ENCODE measurements at regions not wholly inside any gene's neighbourhood (a gene's known extent, or its start where the extent isn't known, plus 50 kb on each side); places are given as distances from the start of the nearest gene placed in this dataset.

GRCh38 chrX:103442536-103442901, 66.2 kb downstream of the BEX3 start:
- H2BK5ac ChIP-seq (ENCODE audit: insufficient read length, low read length): no peak overlapping the region
- WGBS (ENCODE audit: extremely low coverage, insufficient read length, low lambda C conversion rate): 100% methylated on average over 2 of the region's 6 CpGs
- Mint-ChIP-seq H3K27ac (no peak overlapping the region), H3K4me3 (no peak overlapping the region), H3K4me1 (peaks cover 42 to 51% of the 10 kb centered on the region in 2 experiments), H3K27me3 (ENCODE audit: low read depth) (no peaks in the 10 kb centered on the region), H3K36me3 (ENCODE audit: insufficient read depth in 1 of 3, low read depth in 3 of 3) (peaks cover 6 to 9% (median 9%) of the 10 kb centered on the region in 3 experiments; a peak in 4 of 7 replicates), H3K9me3 (peaks cover 10 to 53% of the 10 kb centered on the region in 2 experiments)
- no peaks in the 10 kb centered on the region for H3K23me2 ChIP-seq (ENCODE audit: insufficient read length, low read depth, low read length, poor library complexity, severe bottlenecking)
- no peak overlapping the region for H2BK120ac ChIP-seq (ENCODE audit: low read depth, low read length, poor library complexity, severe bottlenecking)
- no peak overlapping the region for H2BK20ac ChIP-seq (ENCODE audit: low read depth, low read length, poor library complexity, severe bottlenecking)
- no peak overlapping the region for H4K91ac ChIP-seq (ENCODE audit: insufficient read length, low read depth, low read length)
- TF ChIP-seq, protein P1, sequence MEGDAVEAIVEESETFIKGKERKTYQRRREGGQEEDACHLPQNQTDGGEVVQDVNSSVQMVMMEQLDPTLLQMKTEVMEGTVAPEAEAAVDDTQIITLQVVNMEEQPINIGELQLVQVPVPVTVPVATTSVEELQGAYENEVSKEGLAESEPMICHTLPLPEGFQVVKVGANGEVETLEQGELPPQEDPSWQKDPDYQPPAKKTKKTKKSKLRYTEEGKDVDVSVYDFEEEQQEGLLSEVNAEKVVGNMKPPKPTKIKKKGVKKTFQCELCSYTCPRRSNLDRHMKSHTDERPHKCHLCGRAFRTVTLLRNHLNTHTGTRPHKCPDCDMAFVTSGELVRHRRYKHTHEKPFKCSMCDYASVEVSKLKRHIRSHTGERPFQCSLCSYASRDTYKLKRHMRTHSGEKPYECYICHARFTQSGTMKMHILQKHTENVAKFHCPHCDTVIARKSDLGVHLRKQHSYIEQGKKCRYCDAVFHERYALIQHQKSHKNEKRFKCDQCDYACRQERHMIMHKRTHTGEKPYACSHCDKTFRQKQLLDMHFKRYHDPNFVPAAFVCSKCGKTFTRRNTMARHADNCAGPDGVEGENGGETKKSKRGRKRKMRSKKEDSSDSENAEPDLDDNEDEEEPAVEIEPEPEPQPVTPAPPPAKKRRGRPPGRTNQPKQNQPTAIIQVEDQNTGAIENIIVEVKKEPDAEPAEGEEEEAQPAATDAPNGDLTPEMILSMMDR (conservative IDR thresholded peaks at IDR 0.05): no peak
- no peaks in the 10 kb centered on the region for H3K27me3 ChIP-seq (ENCODE audit: insufficient read depth, low read length)
- no peaks in the 10 kb centered on the region; the same call in 1 of the 2 replicates for H3K4me1 ChIP-seq (ENCODE audit: insufficient read depth, low read length)
- no peak overlapping the region for H3K27ac ChIP-seq (ENCODE audit: insufficient read length, low read depth, low read length)
- no peak overlapping the region for H3T11ph ChIP-seq (ENCODE audit: low read length)
- H3K14ac ChIP-seq (ENCODE audit: insufficient read depth, low read length): no peak overlapping the region
- no peaks in the 10 kb centered on the region for H3K79me1 ChIP-seq (ENCODE audit: insufficient read depth, low read depth, low read length, poor library complexity, severe bottlenecking)
- H3K4me2 ChIP-seq (ENCODE audit: insufficient read depth, insufficient read length, low read length): no peak overlapping the region
- H2BK12ac ChIP-seq (ENCODE audit: insufficient read length, low read depth, low read length): no peak overlapping the region
- H3K9me3 ChIP-seq (ENCODE audit: control insufficient read depth, low read depth, low read length): no peaks in the 10 kb centered on the region
- no peaks in the 10 kb centered on the region for H3K79me2 ChIP-seq (ENCODE audit: insufficient read depth, low read length)
- no peak for DNase-seq
- H3K4ac ChIP-seq (ENCODE audit: low read depth, low read length): no peak overlapping the region
- H3K18ac ChIP-seq (ENCODE audit: insufficient read length, low read depth, low read length): no peak overlapping the region
- no peak overlapping the region for H2AFZ ChIP-seq (ENCODE audit: low read length)
- no peak overlapping the region for H4K5ac ChIP-seq (ENCODE audit: insufficient read length, low read depth, low read length)
- H3K56ac ChIP-seq (ENCODE audit: insufficient read length, low read depth, low read length): no peak overlapping the region
- no peak overlapping the region for H2AK5ac ChIP-seq (ENCODE audit: insufficient read length, low read length)
- no peak overlapping the region for H4K8ac ChIP-seq (replicated peaks; ENCODE audit: insufficient read length, low read depth, low read length)
- no peaks in the 10 kb centered on the region for H4K20me1 ChIP-seq (ENCODE audit: control insufficient read depth, insufficient read depth, insufficient read length)
- no peak overlapping the region for H3K23ac ChIP-seq (ENCODE audit: insufficient read length, low read depth, low read length)
- no peak overlapping the region for H3K9ac ChIP-seq (ENCODE audit: extremely low read depth, insufficient read length, low read length)
- no peak overlapping the region for H2BK15ac ChIP-seq (ENCODE audit: low read depth, low read length)

All from H9 (cell line).